ENCODE measurements at regions not wholly inside any gene's neighbourhood (a gene's known extent, or its start where the extent isn't known, plus 50 kb on each side); places are given as distances from the start of the nearest gene placed in this dataset.
"Not testable (repeated sequence)": the region's sequence is repeated elsewhere in the genome, so short reads cannot be mapped to it uniquely, and the experiment has no call there.

DNA sequence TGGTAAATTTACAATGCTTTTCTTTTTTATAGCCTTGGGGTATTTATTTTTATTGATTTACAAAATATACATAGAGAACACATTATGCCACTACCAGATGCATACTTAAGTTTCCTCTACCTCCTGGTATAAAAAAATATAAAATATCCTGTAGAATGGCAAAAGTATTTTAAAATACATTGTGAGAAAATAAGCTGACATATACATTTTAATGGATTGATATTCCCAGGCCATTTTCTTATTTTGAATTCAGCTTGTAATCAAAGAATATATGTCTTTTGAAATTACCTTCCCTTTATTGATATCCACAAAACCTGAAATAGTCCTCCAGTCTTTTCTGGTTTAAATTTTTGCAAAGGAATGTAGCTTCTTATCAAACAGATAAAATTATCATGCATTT, 923.9 kb downstream of the CDH18 start:
- no peak for DNase-seq (ENCODE audit: low spot score)

DNA sequence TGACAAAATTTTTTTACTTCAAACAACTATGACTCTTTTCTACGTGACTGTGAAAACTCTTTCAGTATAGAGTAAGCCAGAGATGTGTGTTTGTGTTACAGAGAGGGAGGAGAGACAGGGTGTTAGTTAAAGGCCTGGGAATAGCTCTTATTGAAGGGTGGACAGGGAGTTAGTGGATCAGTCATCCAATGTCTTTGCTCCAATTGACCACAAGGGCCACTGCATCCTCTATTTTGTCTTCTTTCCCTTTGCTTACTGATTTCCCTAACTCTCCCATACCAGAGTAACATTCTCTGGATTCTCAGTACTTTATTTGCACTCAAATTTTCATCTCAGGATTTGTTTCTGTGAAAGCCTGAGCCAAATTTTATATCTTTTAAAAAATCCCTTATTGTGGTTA, 920.3 kb downstream of the CDH18 start:
- no peak for DNase-seq (ENCODE audit: low spot score)

DNA sequence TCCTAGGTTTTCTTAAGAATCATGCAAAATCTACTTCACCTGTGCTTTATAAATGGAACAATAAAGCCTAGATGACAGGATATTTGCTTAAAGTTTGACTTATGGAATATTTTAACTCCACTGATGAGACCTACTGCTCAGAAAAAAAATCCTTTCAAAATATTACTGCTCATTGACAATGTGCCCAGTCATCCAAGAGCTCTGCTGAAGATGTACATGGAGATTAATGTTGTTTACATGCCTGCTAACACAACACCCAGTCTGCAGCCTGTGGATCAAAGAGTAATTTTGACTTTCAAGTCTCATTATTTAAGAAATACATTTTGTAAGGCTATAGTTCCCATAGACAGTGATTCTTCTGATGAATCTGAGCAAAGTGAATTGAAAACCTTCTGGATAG, 889.6 kb downstream of the CDH18 start:
- DNase-seq (ENCODE audit: low spot score): no peak

DNA sequence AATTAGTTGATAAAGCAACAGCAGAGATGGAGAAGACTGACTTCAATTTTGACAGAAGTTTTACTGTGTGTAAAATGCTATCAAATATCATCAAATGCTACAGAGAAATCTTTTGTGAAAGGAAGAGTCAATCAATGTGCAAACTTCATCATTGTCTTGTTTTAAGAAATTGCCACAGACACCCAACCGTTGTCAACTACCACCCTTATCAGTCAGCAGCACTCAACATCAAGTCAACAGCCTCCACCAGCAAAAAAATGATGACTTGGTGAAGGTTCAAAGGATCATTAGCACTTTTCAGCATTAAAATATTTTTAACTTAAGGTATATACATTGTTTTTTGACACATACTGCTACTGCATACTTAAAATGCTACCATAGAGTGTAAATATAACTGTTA, 888.8 kb downstream of the CDH18 start:
- no peak for DNase-seq (ENCODE audit: low spot score)

DNA sequence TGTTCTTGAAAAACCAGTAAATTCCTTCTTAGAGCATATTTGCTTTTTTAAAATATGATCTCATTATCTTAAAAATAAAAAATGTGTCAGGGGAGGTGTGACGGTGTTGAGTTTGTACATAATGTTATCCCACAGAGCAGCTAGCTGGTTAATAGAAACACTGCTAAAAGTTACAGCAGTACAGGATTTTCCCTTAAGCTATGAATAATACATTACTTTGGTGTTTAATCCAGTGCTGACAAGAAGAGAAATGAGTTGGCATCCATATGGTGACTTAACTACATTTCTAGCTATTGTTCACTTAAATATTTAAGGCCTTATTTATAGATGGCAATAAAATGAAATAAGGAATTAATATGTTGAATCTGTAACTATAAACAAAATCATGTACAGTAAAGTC, 883.1 kb downstream of the CDH18 start:
- no peak for DNase-seq (ENCODE audit: low spot score)

DNA sequence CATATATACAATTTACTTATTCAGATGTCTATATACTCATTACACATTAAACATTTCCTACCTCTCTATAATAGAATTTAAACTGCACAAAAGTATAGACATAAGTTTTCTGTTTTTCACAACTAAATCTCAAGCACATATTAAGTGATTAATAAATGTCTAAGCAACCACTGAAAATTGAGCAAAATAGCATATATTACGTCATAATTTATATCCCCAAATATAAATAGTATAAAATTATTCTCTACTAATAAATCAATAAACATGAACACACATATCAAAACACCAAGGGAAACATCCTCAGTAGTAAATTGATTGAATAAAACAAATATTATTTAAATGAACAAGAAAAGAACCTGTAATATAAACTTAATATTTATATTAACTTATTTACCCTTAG, 865.1 kb downstream of the CDH18 start:
- DNase-seq (ENCODE audit: low spot score): no peak

DNA sequence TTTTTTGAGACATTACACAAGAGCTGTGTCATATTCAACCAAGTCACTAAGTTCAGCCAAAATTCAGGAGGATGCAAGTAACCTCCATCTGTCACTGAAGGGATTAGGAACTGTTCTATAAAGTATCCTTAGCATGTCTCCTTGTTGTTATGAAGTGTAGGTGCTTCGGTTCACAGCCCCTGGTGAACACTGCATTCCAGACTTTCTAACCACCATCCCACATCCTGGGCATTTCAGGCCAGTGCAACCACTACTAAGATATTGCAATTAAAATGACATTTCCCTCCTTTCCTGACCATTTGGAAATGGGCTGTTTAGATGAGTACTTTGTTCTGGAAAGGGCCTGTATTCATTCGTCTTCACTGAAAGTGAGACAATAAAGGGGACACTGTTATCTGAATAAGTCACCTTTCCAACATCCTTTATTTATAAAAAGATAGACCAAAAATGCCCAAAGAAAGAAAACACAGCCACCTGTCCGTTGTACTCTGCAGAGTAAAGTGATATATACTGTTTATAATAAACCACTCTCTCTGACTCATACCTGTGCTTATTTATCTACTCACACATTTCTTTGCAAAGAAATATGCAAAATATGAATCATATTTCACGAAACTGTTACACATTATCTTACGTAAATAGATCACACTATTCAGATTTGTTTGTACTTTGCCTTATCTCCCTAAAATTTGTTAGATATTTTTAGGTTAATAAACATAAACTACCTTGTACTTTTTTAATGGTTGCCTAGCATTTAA, 861.9 kb downstream of the CDH18 start:
- DNase-seq (ENCODE audit: low spot score): no peak

DNA sequence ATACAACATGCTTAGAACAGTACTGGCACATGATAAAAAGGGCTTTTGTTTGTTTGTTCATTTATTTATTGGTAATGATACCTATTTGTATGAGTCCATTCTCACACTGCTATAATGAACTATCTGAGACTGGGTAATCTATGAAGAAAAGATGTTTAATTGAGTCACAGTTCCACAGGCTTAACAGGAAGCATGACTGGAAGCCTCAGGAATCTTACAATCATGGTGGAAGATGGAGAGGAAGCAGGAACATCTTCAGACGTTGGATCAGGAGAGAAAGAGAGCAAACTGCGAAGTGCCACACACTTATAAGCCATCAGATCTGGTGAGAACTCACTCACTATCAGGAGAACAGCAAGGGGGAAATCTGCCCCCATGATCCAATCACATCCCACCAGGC, 847.7 kb downstream of the CDH18 start:
- no peak for DNase-seq (ENCODE audit: low spot score)

DNA sequence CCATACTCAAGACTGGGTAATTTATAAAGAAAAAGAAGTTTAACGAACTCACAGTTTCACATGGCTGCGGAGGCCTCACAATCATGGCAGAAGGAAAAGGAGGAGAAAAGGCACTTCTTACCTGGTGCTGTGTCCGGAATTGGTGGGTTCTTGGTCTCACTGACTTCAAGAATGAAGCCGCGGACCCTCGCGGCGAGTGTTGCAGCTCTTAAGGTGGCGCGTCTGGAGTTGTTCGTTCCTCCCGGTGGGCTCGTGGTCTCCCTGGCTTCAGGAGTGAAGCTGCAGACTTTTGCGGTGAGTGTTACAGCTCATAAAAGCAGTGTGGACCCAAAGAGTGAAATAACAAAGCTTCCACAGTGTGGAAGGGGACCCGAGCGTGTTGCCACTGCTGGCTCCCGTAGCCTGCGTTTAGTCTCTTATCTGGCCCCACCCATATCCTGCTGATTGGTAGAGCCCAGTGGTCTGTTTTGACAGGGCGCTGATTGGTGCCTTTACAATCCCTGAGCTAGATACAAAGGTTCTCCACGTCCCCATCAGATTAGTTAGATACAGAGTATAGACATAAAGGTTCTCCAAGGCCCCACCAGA, 846.0 kb downstream of the CDH18 start:
- not testable (repeated sequence) for DNase-seq (ENCODE audit: low spot score)

DNA sequence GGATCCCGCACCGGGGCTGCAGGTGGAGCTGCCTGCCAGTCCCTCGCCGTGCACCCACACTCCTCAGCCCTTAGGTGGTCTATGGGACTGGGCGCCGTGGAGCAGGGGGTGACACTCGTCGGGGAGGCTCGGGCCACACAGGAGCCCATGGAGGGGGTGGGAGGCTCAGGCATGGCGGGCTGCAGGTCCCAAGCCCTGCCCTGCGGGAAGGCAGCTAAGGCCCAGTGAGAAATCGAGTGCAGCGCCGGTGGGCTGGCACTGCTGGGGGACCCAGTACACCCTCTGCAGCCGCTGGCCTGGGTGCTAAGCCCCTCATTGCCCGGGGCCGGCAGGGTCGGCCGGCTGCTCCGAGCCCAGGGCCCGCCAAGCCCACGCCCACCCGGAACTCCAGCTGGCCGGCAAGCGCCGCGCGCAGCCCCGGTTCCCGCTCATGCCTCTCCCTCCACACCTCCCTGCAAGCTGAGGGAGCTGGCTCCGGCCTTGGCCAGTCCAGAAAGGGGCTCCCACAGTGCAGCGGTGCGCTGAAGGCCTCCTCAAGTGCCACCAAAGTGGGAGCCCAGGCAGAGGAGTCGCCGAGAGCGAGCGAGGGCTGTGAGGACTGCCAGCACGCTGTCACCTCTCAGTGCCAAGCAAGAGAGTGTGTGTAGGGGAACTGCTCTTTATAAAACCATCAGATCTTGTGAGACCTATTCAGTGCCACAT, 845.1 kb downstream of the CDH18 start:
- not testable (repeated sequence) for DNase-seq (ENCODE audit: low spot score)

DNA sequence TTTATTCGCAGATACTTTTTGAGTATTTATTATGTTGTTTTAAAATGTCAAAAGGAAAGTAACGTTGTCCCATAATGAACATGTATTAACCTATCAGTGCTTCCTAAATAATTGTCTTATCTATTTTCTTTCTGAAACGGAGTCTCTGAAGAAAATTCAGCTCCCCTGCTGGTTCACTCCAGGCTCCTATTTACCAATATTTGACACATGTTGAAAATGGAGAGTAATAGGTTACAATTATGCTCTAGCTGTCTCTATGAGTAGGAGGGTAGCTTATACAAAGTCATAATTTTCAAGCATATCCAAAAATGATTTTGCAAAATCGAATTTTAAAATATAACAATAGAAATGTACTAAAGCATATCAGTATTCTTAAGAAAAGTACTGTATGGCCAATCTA, 844.1 kb downstream of the CDH18 start:
- DNase-seq (ENCODE audit: low spot score): no peak

DNA sequence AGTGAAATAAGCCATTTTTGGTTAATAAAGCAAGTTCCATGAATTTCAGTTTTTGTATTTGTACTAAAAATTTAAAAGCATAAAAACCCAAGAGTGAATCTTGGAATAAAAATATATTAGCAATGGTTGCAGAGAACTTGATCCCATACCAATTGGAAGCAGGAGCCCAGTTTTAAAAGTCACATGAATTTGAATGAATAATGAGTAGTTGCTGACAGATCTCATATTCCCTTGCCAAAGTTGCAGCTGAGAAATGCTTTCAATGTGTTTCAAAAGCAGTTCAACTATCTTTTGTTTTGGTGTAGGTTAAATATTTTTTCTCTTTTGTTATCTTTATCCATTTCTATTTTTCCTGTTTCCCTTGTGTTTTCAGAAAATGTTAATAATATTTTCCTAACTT, 818.6 kb downstream of the CDH18 start:
- DNase-seq (ENCODE audit: low spot score): no peak

DNA sequence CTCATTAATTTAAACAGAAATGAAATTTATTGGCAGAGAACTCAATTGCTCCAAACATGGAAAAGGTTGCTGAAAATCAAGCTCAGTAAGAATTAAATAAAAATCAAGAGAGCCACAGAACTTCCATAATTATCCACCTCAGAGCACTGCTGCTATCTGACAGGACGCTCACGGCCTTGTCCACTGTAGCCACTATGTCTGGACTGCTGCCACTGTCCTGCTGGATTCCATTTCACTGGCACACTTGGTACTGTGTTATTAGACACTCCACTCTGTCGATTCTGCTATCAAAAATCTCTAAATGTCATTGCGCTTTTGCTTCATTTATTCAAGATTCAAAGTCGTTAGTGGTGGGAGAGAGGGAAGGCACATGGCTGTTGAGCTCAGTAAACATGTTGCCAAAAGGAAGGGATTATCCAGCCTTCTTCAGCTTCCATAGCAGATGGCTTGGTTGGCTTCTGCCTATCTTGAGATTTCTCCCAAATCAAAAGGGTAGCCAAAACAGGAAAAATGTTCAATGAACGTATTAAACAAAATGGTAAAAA, 815.0 kb downstream of the CDH18 start:
- no peak for DNase-seq (ENCODE audit: low spot score)

DNA sequence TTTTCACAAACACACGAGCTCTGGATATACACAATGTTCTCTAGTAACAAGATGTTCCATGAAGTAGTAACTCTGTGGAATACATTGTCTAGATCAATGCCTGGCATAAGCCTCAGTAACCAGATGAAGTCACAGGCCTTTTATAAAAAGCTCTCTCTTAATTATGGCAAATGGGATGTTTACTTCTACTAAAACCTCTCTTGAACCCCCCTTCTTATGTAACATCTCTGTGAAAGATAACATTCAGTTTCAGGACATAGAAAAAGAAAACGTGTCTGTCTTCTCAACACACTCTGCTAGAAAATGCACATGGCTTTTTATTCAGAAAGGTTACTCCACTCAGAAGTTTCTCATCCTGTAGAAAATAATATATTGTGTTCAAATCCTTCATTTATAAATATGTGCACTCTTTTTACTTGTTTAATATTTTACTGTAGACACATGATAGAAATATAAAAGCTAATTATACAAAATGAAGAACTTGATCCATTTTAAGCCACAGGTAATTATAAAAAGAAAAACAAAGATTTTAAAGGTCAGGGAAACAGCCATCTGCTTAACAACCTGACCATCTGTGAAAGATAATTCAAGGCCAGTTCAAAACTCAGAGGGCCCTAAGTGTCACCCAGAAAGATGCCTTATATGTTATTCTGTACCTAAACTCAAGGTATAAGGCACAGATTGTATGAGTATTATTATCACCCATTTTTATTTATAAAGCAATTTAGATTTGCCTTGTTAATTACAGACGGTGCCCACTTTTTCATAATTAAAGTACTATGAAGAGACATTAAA, 812.0 kb downstream of the CDH18 start:
- DNase-seq (ENCODE audit: low spot score): no peak

DNA sequence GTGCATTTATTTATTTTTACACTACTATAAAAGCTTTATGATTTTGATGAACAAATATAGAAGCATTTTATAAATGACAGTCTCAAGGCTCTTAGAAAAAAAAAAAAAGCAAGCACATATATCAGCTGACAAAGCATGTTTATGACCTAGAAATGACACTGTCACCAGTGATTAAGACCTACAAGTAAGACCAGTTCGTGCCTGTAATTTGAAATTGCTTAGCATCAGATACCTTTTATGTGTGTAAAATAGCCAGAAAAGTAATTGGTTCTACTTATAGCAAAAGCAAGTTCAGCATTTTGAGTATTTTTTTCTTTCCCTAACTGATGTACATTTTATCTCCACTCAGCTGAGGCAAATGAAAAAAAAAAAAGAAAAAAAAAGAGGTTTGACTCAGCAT, 808.4 kb downstream of the CDH18 start:
- DNase-seq (ENCODE audit: low spot score): no peak

DNA sequence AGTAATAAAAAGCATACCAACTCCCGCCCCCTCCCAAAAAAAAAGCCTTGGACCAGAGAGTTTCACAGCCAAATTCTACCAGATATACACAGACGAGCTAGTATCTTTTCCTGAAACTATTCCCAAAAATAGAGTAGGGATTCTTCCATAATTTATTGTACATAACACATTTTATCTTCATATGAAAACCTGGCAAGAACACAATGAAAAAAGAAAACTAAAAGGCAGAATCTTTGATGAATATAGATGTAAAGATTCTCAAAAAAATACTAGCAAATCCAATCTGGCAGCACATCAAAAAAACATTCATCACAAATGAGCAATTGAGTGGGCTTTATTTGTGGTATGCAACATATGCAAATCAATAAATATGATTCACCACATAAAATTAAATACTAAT, 798.8 kb downstream of the CDH18 start:
- DNase-seq (ENCODE audit: low spot score): no peak

DNA sequence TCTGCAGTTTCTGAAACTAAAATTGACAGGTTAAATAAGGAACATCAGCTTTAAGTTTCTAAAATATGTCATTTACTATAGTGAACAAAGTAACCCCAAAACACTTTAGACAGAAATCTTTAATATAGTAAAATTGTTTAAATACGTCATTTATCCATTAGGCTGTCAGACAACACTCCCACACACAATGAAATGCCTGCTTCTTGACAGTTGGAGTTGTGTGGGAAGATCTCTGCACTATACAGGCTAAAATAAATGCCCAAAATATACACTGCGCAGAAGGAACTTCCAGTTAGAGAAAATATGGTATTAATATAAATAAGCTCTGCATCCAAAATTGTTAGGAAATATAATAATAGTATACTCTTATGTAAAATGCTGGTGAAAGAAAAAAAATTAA, 794.4 kb downstream of the CDH18 start:
- DNase-seq (ENCODE audit: low spot score): no peak

DNA sequence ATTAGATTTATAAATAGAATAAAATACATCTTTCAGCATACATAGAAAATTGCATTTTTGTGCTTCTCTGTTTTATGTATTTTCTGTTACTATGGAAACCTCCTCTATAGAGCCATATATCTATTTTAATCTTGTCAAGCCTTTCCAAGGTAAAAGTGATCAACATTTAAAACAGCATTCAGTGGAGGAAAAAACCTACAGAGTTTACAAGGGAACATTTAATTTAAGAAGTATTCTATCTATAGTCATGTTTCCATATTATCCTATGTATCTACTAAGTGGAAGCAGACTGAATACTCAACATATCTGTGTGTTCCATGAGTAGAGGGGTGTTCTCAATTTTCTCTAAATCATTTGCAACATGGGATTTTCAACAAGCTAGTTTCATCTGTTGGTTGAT, 791.4 kb downstream of the CDH18 start:
- DNase-seq (ENCODE audit: low spot score): no peak

DNA sequence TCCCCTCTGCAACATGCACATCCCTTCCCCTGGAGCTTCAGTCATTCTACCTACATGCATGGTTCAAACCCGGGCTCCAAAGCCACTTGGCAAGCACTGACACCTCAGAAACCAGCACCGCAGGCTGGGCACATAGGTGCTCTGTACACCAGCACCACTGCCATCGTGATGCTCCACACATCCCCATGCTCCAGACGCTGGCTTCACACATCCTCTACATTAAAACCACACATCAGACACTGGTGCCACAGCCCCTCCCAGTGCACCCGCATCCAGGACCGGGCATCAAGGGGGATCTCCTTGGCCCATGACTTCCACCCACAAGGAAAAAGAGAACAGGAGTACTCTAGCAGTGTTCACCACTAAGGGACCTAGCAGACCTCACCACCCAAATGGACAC, 787.7 kb downstream of the CDH18 start:
- no peak for DNase-seq (ENCODE audit: low spot score)

DNA sequence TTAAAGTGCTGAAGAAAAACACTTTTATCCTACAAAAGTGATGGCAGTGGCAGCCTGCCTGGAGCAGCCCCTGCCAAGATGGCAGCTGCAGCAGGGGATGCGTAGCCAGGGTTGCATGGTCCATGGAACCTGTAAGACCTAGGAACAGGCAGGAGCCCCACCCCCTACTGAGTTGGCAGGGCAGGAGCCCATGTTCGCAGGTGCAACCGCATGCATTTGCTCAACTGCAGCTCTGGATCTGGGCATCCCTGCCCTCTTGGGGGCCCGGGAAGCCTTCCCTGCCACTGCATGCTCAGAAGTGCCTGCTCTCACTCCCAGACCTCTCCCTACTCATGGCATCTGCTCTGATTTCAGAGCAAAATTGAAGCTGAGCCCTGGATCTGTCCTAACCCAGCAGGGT, 779.6 kb downstream of the CDH18 start:
- no peak for DNase-seq (ENCODE audit: low spot score)

DNA sequence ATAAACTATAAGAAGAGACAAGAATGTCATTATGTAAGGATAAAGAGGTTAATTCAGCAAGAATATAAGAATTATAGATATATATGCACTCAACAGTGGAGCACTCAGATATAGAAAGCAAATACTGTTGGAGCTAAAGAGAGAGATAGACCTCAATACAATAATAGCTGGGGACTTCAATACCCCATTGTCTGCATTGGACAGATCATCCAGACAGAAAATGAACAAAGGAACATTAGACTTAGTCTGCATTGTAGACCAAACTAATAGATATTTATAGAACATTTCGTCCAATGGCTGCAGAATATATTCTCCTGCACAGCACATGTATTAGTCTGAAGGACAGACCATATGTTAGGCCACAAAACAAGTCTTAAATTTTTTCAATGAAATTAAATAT, 777.1 kb downstream of the CDH18 start:
- no peak for DNase-seq (ENCODE audit: low spot score)

DNA sequence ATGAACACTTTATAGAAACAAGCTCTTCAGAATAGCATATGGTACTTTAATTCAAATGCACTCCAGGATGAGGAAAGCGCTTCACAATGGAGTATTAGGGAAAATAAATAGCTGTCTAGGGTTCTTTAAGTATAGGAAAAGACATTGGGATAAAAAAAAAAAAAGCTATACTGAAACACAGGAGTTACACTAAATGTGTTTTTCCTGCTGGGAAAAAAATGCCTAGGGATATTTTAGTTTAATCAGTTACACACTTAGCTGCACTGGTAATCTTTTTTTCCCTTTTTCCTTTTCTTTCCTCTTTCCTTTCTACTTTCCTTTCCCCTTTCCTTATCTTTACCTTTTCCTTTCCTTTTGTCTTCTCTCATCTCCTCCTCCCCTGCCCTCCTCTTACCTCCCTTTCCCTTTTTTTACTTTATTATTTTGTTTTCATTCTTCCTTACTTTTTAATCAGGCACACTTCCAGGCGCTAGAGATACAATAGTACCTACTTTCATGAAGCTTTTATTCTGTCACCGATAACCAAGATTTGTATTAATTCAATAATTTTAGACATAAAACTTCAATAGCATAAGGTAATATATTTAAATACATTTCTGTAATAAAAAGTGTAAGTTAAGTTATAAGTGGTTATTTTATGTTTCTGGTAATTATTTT, 758.7 kb downstream of the CDH18 start:
- DNase-seq (ENCODE audit: low spot score): no peak
